HG03442 (cell line): ENCODE measurements at regions not wholly inside any gene's neighbourhood (a gene's known extent, or its start where the extent isn't known, plus 50 kb on each side); places are given as distances from the start of the nearest gene placed in this dataset.

Experiments
- ATAC-seq: cut with Tn5 transposase; IDR thresholded peaks from one replicate; pipeline ENCODE4 v1.9.1; 2021; ENCODE audit warnings: mild to moderate bottlenecking, moderate library complexity; ENCODE audit not compliant: unreplicated experiment

DNA sequence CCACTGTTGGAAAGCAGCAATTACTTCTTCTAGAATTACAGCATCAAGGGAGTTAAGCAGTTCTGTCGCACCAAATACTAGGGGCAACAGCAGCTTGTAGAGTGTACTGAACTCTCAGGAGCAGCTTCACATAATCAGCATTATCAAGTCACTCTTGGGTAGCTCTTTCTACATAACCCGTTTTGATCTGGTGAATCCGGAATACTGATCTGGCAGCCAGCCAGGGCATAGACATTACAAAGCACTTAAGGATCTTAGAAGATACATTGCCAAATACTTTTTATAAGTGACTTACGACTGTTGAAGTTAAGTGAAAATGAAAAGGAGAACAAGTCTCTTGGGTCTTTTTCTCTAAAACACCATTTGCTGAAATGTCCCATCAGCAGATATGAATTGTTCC, 73.2 kb upstream of the NETO1 start:
- no peak for ATAC-seq

DNA sequence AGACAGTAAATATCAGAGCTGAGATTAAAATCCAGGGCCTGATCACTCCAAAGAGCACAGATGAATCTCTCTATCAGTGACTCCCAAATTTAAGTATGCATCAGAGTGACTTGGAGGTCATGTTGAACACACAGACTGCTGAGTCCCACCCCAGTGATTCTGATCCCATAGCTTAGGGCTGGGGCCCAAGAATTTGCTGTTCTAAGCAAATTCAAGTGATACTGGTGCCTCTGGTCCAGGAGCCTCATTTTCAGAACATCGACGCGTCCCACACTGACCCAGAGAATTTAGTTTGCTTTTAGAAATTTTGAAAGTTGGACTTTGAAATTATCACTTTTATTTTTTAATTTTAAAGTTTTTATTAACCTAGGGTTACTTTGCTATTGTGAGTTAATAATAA, 72.7 kb upstream of the NETO1 start:
- ATAC-seq = no peak

DNA sequence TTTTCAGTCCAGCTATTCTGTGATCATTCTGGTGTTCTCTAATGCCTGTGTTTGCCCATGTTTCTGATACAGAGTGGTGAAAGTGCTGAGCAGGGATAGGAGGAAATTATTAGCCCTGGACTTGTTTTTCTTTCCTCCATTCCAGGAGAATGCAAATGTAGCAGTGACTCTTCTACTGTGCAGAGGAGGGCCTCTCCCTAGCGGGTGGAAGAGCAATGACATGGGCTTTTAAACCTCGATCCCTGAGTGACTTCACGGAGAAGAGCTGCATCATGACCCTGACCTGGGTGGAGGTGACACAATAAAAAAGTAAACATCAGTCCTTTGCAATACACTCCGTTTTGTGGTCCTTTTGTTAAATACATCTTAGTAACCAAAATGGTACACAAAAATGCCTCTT, 68.0 kb upstream of the NETO1 start:
- no peak for ATAC-seq

DNA sequence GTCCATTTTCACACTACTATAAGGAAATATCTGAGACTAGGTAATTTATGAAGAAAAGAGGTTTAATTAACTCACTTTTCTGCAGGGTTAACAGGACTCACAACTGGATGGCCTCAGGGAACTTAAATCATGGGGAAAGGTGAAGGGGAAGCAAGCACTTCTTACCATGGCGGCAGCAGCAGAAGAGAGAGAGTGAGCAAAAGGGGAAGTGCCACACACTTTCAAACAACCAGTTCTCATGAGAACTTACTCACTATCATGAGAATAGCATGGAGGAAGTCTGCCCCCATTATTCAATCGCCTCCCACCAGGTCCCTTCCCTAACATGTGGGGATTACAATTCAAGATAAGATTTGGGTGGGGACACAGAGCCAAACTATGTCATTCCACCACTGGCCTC, 55.1 kb upstream of the NETO1 start:
- ATAC-seq = no peak
